Brain microvascular endothelial cell (primary cell): ENCODE measurements at regions not wholly inside any gene's neighbourhood (a gene's known extent, or its start where the extent isn't known, plus 50 kb on each side); places are given as distances from the start of the nearest gene placed in this dataset.
"Not testable (repeated sequence)": the region's sequence is repeated elsewhere in the genome, so short reads cannot be mapped to it uniquely, and the experiment has no call there.

Experiments
- DNase-seq: peaks from one replicate; pipeline ENCODE4 v3.0.0-alpha.2; 2020
- H3K27ac ChIP-seq: fragments of 250-450 bp; sonication (Bioruptor Pico); 2 replicates; pipeline ENCODE4 v1.5.1; 2020; ENCODE audit warnings: mild to moderate bottlenecking, moderate library complexity
- H3K27me3 ChIP-seq: fragments of 250-450 bp; sonication (Bioruptor Pico); replicated peaks from 2 replicates; pipeline ENCODE4 v1.5.1; 2020; ENCODE audit warnings: mild to moderate bottlenecking
- H3K36me3 ChIP-seq: fragments of 250-450 bp; sonication (Bioruptor Pico); replicated peaks from 2 replicates; pipeline ENCODE4 v1.5.1; 2020; ENCODE audit warnings: mild to moderate bottlenecking
- H3K4me3 ChIP-seq: 2 replicates; pipeline ENCODE4 v1.5.1; 2011; ENCODE audit warnings: low read depth, mild to moderate bottlenecking, control low read depth, low read length, moderate library complexity
- in situ Hi-C: cut with HindIII; loops from 2 replicates; pipeline ENCODE4 v1.10.0; 2017; ENCODE audit warnings: low sequenced_read_pairs, low pct_ligation_motif_present
- TF ChIP-seq, protein P1 (sequence below): IDR thresholded peaks from 2 replicates; pipeline ENCODE4 v1.5.1; 2011; ENCODE audit warnings: low read depth, mild to moderate bottlenecking, moderate library complexity, low read length, control low read depth, inconsistent platforms; ENCODE audit errors: missing control alignments

DNA sequence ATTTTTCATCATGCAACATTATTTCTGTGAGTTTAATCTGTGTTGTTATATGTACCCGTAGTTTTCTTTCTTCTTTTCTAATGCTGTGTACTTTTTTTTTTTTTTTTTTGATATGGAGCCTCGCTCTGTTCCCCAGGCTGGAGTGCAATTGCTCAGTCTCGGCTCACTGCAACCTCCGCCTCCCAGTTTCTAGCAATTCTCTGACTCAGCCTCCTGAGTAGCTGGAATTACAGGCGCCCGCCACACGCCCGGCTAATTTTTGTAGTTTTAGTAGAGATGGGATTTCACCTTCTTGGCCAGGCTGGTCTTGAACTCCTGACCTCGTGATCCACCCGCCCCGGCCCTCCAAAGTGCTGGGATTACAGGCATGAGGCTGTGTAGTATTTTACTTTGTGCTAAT is 155.4 kb downstream of the GALR1 start:
- DNase-seq, result no peak
- Histone ChIP-seq H3K4me3 (no peak overlapping the region), H3K27ac (no peak overlapping the region), H3K27me3 (no peaks in the 10 kb centered on the region), H3K36me3 (no peaks in the 10 kb centered on the region)
- in situ Hi-C loops, result no loop called here
- TF ChIP-seq, protein P1, sequence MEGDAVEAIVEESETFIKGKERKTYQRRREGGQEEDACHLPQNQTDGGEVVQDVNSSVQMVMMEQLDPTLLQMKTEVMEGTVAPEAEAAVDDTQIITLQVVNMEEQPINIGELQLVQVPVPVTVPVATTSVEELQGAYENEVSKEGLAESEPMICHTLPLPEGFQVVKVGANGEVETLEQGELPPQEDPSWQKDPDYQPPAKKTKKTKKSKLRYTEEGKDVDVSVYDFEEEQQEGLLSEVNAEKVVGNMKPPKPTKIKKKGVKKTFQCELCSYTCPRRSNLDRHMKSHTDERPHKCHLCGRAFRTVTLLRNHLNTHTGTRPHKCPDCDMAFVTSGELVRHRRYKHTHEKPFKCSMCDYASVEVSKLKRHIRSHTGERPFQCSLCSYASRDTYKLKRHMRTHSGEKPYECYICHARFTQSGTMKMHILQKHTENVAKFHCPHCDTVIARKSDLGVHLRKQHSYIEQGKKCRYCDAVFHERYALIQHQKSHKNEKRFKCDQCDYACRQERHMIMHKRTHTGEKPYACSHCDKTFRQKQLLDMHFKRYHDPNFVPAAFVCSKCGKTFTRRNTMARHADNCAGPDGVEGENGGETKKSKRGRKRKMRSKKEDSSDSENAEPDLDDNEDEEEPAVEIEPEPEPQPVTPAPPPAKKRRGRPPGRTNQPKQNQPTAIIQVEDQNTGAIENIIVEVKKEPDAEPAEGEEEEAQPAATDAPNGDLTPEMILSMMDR, result no peak

DNA sequence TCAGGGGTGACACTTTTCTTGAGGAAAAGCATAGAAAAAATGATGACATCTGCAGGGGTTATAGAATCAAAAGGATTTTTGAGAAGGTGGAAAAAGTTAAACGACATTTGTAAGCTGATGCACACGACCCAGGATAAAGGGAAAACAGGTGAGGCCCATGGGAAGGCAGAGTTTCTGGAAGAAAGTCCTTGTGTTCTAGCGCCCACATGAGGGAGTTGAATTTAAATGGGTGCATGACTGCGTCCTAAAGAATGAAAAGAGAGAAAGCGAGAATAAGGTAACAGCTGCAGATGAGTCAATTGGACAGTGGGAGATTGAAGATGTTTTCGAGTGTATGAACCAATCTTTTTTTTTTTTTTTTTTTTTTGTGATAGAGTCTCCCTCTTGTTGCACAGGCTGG is 158.1 kb downstream of the GALR1 start:
- DNase-seq, result no peak
- Histone ChIP-seq H3K27ac (no peak overlapping the region), H3K36me3 (no peaks in the 10 kb centered on the region), H3K4me3 (no peak overlapping the region), H3K27me3 (no peaks in the 10 kb centered on the region)
- in situ Hi-C loops, result no loop called here
- TF ChIP-seq, protein P1, result no peak

DNA sequence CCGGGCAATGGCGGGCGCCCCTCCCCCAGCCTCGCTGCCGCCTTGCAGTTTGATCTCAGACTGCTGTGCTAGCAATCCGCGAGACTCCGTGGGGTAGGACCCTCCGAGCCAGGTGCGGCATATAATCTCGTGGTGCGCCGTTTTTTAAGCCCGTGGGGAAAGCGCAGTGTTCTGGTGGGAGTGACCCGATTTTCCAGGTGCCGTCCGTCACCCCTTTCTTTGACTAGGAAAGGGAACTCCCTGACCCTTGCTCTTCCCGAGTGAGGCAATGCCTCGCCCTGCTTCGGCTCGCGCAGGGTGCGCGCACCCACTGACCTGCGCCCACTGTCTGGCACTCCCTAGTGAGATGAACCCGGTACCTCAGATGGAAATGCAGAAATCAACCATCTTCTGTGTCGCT is 171.9 kb downstream of the GALR1 start:
- in situ Hi-C loops, H3K36me3 ChIP-seq, H3K27ac ChIP-seq, H3K27me3 ChIP-seq, DNase-seq, H3K4me3 ChIP-seq: not testable (repeated sequence)

DNA sequence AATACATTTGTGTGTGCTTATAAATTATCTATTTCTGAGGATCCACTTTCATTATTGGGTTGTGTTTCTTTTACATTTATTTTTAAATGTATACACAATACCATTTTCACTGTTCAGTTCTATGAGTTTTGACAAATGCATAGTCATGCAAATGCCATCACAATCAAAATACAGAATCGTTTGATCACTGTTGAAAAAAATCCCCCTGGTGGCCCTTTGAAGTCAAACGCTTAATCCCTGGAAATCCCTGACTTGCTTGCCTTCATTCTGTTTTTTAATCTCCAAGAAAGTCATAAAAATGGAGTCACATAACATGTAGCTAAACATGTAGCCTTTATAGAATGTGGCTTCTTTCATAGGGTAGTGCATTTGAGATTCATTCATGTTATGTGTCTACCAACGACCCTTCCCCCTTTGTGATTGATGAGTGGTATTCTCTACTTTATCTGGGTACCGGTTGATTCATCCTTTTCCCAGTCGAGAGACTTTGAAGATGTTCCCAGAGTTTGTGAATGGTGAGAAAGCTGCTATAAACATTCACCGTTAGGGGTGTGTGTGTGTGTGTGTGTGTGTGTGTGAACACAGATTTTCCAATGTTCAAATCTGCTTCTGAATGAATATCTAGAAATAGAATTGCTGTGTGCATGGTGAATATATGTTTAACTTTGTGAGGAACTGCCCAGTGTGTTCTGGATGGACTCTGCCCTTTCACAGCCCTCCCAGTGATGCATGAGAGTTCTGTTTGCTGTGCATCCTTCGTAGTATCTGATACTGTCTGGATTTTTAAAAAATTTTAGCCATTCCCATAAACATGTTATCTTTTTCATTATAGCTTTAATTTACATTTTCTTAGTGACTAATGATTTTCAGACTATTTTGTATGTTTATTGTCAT is 173.6 kb downstream of the GALR1 start:
- Histone ChIP-seq H3K27me3 (no peaks in the 10 kb centered on the region), H3K36me3 (no peaks in the 10 kb centered on the region), H3K4me3 (no peak overlapping the region), H3K27ac (no peak overlapping the region)
- in situ Hi-C loops, result no loop called here
- TF ChIP-seq, protein P1, result no peak
- no peak for DNase-seq

DNA sequence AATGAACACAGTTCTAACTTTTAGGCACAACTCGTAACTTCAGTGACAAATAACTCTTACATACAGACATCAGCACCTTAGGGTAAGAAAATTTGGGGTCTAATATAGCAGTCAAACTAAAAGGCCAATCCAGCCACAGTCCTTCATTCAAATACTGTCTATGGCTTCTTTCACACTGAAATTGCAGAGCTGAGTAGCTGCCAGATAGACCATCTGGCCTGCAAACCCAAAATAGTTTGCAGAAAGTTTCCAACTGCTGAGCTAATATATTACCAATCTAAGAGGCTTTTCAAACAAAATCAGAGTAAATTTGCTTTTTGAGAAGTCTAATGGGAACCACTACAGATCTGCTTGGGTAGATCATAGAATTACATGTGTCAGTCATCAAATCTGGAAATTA is 183.4 kb downstream of the GALR1 start:
- H3K36me3 ChIP-seq, result no peaks in the 10 kb centered on the region

DNA sequence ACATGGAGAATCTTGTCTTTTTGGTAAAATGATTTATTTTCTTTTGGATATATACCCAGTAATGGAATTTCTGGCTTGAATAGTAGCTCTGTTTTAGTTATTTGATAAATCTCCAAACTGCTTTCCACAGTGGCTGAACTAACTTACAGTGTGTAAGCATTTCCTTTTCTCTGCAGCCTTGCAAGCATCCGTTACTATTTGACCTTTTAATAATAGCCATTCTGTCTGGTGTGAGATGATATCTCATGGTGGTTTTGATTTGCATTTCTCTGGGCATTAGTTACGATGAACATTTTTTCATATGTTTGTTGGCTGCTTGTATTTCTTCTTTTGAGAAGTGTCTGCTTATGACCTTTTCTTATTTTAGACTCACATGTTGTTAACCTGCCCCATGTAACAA is 190.2 kb downstream of the GALR1 start:
- Histone ChIP-seq H3K27ac (no peak overlapping the region), H3K36me3 (no peaks in the 10 kb centered on the region), H3K27me3 (no peaks in the 10 kb centered on the region), H3K4me3 (no peak overlapping the region)
- in situ Hi-C loops, result no loop called here
- DNase-seq, result no peak
- TF ChIP-seq, protein P1, result no peak

More for the DNA sequence above, 183.4 kb downstream of the GALR1 start:
- Histone ChIP-seq H3K27me3 (no peaks in the 10 kb centered on the region), H3K27ac (no peak overlapping the region), H3K4me3 (no peak overlapping the region)
- TF ChIP-seq, protein P1, result no peak
- DNase-seq, result no peak
- in situ Hi-C loops, result no loop called here
